ENCODE measurements at regions not wholly inside any gene's neighbourhood (a gene's known extent, or its start where the extent isn't known, plus 50 kb on each side); places are given as distances from the start of the nearest gene placed in this dataset.
"Not testable (repeated sequence)": the region's sequence is repeated elsewhere in the genome, so short reads cannot be mapped to it uniquely, and the experiment has no call there.

DNA sequence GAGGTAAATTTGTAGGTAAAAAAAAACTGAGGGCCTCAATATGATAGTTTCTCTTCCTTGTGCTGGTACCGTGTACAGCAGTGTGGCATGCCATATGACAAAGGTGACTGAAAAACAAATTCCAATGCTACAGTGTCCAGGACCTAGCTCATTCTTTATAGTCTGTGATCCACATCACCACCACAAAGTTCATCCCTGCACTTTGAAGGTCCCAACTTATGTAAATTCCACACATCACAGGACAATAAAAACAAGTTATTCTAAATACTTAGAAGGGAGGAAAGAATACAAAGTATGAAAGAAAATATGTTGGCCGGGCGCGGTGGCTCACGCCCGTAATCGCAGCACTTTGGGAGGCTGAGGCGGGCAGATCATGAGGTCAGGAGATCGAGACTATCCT lies 314.6 kb upstream of the SGCG start:
- Mint-ChIP-seq H3K36me3 (ENCODE audit: low read depth) (no peaks in the 10 kb centered on the region), H3K27ac (no peak overlapping the region)

DNA sequence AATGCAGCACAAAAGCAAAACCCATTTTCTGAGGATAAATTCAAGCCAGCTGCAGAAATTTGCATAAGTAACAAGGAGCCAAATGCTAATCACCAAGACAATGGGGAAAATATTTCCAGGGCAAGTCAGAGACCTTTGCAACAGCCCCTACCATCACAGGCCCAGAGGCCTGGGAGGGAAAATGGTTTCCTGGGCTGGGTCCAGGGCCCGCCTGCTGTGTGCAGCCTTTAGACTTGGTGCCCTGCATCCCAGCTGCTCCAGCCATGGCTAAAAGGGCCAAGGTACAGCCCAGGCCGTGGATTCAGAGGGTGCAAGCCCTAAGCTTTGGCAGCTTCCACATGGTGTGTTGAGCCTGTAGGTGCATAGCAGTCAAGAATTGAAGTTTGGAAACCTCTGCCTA lies 309.5 kb upstream of the SGCG start:
- peaks cover 16% of the 10 kb centered on the region for H3K9me3 Mint-ChIP-seq
- no peaks in the 10 kb centered on the region for H3K4me1 Mint-ChIP-seq (ENCODE audit: low read depth)
- no peak overlapping the region for H3K4me3 Mint-ChIP-seq
- H3K27ac Mint-ChIP-seq: no peak overlapping the region
- H3K36me3 Mint-ChIP-seq (ENCODE audit: low read depth): no peaks in the 10 kb centered on the region
- no peaks in the 10 kb centered on the region for H3K27me3 Mint-ChIP-seq

More for the DNA sequence above, 314.6 kb upstream of the SGCG start:
- H3K9me3 Mint-ChIP-seq: peaks cover 5% of the 10 kb centered on the region
- no peak overlapping the region for H3K4me3 Mint-ChIP-seq
- H3K4me1 Mint-ChIP-seq (ENCODE audit: low read depth): no peaks in the 10 kb centered on the region
- no peaks in the 10 kb centered on the region for H3K27me3 Mint-ChIP-seq

DNA sequence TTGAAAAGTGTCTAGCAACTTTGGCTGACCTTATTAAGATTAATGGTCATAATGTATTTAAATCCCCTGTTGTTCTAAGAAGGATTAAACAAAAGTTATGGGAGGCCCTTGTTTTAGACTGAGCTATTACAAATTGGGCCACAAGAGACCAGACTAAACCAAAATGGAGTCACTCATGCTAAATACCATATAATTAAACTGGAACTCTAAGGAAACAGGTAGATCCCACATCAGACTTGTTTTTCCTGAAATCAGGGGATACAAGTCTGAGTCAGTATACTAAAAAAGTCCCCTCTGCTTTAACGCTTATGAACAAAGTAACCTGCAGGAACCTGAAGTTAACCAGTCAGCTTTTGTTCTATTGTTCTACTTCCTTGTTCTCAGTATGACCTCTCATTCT lies 305.9 kb upstream of the SGCG start:
- Mint-ChIP-seq H3K36me3 (ENCODE audit: low read depth) (no peaks in the 10 kb centered on the region), H3K27ac (no peak overlapping the region), H3K27me3 (no peaks in the 10 kb centered on the region), H3K9me3 (peaks cover 16% of the 10 kb centered on the region), H3K4me3 (no peak overlapping the region), H3K4me1 (ENCODE audit: low read depth) (no peaks in the 10 kb centered on the region)

DNA sequence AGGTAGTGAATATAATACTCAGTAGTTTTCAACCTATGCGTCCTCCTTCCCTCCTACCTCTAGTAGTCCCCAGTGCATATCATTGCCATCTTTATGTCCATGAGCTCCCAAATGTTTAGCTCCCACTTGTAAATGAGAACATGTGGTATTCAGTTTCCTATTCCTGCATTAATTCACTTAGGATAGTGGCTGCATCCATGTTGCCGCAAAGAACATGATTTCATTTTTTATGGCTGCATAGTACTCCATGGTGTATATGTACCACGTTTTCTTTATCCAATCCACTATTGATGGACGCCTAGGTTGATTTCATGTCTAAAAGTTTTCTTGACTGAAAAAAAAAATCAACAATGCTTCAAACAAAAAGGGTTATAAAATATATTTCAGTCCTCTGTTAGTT lies 303.4 kb upstream of the SGCG start:
- H3K4me3 Mint-ChIP-seq: no peak overlapping the region
- no peaks in the 10 kb centered on the region for H3K4me1 Mint-ChIP-seq (ENCODE audit: low read depth)
- no peaks in the 10 kb centered on the region for H3K36me3 Mint-ChIP-seq (ENCODE audit: low read depth)
- no peak overlapping the region for H3K27ac Mint-ChIP-seq
- H3K27me3 Mint-ChIP-seq: no peaks in the 10 kb centered on the region
- peaks cover 6% of the 10 kb centered on the region for H3K9me3 Mint-ChIP-seq

DNA sequence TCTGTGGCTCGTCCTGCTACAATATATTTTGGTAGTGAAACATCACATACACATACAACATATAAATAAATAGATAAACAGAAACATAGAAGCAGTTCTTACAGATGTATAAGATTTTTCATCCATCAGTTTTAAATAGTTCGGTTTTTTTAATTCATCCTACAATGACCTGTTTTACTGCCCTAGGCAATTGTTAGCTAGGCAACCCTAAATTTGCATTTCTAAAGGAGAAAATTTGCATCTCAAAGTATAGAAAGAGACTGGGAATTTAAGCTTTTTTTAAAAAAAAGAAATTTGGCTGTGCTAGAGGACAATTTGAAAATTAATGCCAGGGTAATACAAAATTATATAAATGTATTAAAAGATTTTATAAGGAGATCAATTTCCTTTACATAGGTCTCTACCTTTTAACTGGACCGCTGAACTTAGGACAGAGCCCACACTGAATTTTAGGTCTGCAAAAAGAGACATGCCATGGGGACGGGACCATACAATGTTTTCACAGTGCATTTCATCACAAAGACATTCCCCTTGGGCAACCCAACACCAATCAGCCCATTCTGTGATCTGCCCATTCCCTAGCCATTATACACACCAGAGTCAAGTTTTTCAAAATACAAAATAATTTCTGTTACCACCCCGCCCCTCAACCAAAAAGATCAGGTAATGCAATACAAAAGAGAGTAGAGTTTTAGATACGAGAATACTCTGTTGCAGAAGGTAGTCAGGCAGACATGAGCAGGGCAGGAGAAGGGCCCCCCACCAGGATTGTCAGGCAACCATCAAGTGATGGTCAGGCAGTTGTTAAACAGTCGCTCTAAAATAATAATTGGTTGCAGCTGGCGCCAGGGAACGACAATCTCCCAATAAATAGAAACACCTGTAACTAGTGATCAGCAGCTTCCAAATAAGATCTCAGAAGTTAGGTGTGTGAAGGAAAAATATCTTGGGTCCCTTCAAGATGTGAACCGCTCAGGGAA lies 299.7 kb upstream of the SGCG start:
- H3K36me3 Mint-ChIP-seq (ENCODE audit: low read depth): no peaks in the 10 kb centered on the region
- H3K4me3 Mint-ChIP-seq: no peak overlapping the region
- H3K27me3 Mint-ChIP-seq: no peaks in the 10 kb centered on the region
- H3K27ac Mint-ChIP-seq: no peak overlapping the region
- H3K9me3 Mint-ChIP-seq: no peaks in the 10 kb centered on the region
- no peaks in the 10 kb centered on the region for H3K4me1 Mint-ChIP-seq (ENCODE audit: low read depth)

DNA sequence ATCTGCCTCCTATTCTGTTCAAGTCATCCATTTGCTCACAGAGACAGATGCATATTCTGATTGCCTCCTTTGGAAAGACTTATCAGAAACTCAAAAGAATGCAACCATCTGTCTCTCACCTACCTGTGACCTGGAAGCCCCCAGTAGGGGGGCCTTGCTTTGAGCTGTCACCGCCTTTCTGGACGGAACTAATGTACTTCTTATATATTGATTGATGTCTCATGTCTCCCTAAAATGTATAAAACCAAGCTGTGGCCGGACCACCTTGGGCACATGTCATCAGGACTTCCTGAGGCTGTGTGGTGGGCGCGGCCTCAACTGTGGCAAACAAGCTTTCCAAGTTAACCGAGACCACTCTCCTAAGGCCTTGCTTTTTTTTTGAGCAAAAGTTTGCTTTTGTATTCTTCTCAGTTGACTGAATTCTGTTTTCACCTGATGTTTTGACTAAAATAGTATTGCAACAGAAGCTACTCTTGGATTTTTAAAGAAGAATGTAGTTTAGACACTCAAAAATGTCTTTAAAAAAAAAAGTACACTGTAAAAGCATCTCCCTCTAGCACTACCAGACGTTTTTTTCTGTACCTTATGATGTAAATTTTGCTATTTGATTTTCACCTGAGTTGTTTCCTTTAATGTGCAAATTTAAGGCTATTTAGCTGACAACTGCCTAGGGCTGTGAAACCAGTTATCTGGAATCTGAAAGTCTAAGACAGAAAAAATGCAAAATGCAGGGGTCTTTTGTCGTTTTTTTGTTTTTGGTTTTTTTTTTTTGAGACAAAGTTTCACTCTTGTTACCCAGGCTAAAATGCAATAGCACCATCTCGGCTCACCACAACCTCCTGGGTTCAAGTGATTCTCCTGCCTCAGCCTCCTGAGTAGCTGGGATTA lies 298.8 kb upstream of the SGCG start:
- H3K9me3 Mint-ChIP-seq; H3K4me3 Mint-ChIP-seq; H3K4me1 Mint-ChIP-seq (ENCODE audit: low read depth); H3K27ac Mint-ChIP-seq; H3K27me3 Mint-ChIP-seq; H3K36me3 Mint-ChIP-seq (ENCODE audit: low read depth): not testable (repeated sequence)

DNA sequence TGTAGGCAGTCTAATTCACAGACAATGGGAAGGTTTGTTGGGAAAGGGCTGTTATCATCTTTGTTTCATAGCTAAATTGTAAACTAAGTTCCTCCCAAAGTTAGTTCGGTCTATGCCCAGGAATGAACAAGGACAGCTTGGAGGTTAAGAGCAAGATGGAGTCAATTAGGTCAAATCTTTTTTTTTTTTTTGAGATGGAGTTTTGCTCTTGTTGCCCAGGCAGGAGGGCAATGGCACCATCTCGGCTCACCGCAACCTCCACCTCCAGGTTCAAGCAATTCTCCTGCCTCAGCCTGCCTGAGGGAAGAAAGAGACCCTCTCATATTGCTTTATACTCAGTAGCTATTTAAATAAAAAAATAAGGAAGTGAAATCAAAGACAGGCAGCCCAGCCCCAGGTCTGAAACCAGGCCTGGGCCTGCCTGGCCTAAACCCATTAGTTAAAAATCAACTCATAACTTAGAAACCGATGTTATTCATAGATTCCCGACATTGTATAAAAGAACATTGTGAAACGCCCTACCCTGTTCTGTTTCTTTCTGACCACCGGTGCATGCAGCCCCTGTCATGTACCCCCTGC lies 297.4 kb upstream of the SGCG start:
- Mint-ChIP-seq H3K4me1 (ENCODE audit: low read depth) (no peaks in the 10 kb centered on the region), H3K27me3 (no peaks in the 10 kb centered on the region), H3K4me3 (no peak overlapping the region), H3K36me3 (ENCODE audit: low read depth) (no peaks in the 10 kb centered on the region), H3K27ac (no peak overlapping the region), H3K9me3 (no peaks in the 10 kb centered on the region)

DNA sequence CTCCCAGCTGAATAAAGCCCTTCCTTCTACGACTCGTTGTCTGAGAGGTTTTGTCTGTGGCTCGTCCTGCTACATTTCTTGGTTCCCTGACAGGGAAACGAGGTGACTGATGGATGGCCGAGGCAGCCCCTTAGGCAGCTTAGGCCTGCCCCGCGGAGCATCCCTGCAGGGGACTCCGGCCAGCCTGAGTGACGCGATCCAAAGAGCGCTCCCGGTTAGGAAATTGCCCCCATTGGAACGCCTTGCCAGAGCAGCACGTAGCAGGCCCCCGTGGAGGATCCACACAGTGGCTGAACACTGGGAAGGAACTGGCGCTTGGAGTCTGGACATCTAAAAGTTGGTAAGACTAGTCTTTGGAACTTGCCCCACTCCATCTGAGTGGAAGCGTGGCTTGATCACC lies 296.8 kb upstream of the SGCG start:
- H3K36me3 Mint-ChIP-seq (ENCODE audit: low read depth): no peaks in the 10 kb centered on the region
- no peaks in the 10 kb centered on the region for H3K9me3 Mint-ChIP-seq
- H3K4me3 Mint-ChIP-seq: no peak overlapping the region
- H3K4me1 Mint-ChIP-seq (ENCODE audit: low read depth): no peaks in the 10 kb centered on the region
- H3K27me3 Mint-ChIP-seq: no peaks in the 10 kb centered on the region
- H3K27ac Mint-ChIP-seq: no peak overlapping the region

DNA sequence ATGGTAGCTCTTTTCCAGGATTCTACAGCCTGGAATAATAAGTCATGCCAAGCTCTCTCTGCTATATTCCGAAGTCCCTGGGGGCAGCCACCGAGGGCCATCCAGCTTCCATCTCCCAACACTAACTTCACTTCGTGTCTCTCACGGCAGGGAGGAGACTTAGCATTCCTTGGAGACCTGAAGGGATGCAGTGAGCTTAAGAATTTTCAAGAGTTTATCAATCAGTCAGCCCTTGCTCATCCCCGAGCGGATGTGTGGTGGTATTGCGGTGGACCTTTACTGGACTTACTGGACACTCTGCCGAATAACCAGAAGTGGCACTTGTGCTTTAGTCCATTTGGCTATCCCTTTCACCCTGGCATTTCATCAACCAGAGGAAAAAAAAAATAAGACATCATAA lies 294.7 kb upstream of the SGCG start:
- H3K27ac Mint-ChIP-seq; H3K4me1 Mint-ChIP-seq (ENCODE audit: low read depth); H3K9me3 Mint-ChIP-seq; H3K4me3 Mint-ChIP-seq; H3K27me3 Mint-ChIP-seq; H3K36me3 Mint-ChIP-seq (ENCODE audit: low read depth): not testable (repeated sequence)

DNA sequence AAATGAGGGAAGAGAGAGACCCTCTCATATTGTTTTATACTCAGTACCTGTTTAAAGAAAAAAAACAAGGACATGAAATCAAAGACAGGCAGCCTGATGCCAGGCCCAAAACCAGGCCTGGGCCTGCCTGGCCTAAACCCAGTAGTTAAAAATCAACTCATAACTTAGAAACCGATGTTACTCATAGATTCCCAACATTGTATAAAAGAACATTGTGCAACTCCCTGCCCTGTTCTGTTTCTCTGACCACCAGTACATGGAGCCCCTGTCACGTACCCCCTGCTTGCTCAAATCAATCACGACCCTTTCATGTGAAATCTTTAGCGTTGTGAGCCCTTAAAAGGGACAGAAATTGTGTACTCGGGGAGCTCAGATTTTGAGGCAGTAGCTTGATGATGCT lies 291.4 kb upstream of the SGCG start:
- not testable (repeated sequence) for H3K27ac Mint-ChIP-seq

DNA sequence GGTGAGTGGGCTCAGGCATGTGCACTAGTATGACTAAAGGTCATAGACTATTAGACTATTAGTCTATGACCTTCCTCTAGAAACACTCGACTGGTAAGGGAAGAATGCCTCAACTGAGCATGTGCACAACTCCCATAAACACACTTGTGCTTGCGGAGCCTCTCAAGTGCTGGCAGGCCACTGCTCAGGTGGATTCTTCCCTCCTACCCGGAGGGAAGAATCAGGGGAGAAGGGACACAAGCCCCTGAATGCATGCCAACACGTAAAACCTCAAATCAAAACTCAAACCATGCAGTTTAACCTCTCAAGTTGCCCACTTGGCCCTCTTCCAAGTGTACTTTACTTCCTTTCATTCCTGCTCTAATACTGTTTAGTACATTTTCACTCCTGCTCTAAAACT lies 287.6 kb upstream of the SGCG start:
- no peaks in the 10 kb centered on the region for H3K4me1 Mint-ChIP-seq (ENCODE audit: low read depth)
- H3K4me3 Mint-ChIP-seq: no peak overlapping the region
- H3K27ac Mint-ChIP-seq: no peak overlapping the region
- no peaks in the 10 kb centered on the region for H3K9me3 Mint-ChIP-seq
- H3K27me3 Mint-ChIP-seq: no peaks in the 10 kb centered on the region
- no peaks in the 10 kb centered on the region for H3K36me3 Mint-ChIP-seq (ENCODE audit: low read depth)

More for the DNA sequence above, 291.4 kb upstream of the SGCG start:
- H3K9me3 Mint-ChIP-seq; H3K36me3 Mint-ChIP-seq (ENCODE audit: low read depth); H3K4me3 Mint-ChIP-seq; H3K4me1 Mint-ChIP-seq (ENCODE audit: low read depth); H3K27me3 Mint-ChIP-seq: not testable (repeated sequence)

DNA sequence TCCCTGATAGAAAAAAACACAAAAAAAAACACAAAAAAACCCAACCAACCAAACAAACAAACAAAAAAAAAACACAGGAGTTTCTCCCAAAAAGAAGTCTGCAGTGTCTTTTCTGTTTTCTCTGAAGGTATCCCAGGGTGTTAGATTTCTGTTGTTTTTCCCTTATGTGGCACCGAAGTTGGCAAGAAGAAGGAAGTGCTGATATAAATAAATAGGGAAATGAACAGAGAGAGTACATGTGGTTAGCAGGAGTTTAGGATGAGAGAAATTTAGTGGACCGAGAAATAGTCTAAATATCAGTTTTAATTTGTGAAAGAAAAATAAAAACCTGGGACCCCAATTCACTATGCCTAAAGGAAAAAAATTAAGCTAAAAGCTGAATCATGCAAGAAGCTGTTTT lies 287.0 kb upstream of the SGCG start:
- no peaks in the 10 kb centered on the region for H3K36me3 Mint-ChIP-seq (ENCODE audit: low read depth)
- H3K27ac Mint-ChIP-seq: no peak overlapping the region
- H3K4me1 Mint-ChIP-seq (ENCODE audit: low read depth): no peaks in the 10 kb centered on the region
- H3K9me3 Mint-ChIP-seq: no peaks in the 10 kb centered on the region
- H3K4me3 Mint-ChIP-seq: no peak overlapping the region
- no peaks in the 10 kb centered on the region for H3K27me3 Mint-ChIP-seq

DNA sequence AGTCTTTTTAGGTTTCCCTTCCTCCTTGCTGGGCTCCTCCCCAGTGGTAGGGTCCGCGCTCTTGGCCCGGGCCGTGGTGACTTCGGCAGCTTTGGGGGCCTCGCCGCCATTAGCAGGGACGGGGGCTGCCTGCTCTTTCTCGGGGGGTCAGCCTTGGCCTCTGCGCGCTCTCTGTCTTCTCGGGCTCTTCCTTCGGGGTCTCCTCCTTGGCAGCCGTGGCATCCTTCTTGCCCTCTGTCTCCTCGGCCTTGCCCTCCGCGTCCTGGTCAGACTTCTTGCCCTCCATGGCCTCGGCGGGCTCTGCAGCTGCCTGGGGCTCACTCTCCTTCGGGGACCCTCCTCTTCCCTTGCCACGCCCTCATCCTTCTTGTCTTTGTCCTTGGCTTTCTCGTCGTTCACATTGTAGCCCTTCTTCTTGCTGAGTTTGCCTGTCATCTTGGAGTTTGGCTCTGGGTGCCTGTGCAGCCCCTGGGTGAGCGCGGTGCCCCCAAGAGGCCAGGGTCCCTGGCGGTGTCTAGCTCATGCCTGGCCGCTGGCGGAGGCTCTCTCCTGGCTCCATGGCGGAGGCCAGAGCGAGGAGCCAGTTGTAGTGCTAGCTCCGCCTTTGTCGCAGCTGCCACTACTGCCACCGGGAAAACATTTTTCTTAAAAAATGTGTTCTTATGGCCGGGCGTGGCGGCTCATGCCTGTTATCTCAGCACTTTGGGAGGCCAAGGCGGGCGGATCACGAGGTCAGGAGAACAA lies 283.0 kb upstream of the SGCG start:
- Mint-ChIP-seq H3K4me1 (ENCODE audit: low read depth) (no peaks in the 10 kb centered on the region), H3K9me3 (no peaks in the 10 kb centered on the region), H3K4me3 (no peak overlapping the region), H3K27me3 (no peaks in the 10 kb centered on the region), H3K36me3 (ENCODE audit: low read depth) (no peaks in the 10 kb centered on the region), H3K27ac (no peak overlapping the region)

DNA sequence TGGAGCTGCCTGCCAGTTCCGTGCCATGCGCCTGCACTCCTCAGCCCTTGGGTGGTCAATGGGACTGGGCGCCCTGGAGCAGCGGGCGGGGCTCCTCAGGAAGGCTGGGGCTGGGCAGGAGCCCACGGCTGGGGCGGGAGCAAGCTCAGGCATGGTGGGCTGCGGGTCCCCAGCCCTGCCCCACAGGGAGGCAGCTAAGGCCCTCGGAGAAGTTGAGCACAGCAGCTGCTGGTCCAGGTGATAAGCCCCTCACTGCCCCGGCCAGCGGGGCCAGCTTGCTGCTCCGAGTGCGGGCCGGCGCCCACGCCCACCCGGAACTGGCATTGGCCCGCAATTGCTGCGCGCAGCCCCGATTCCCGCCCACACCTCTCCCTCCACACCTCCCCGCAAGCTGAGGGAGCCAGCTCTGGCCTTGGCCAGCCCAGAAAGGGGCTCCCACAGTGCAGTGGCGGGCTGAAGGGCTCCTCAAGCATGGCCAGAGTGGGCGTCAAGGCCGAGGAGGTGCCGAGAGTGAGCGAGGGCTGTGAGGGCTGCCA lies 280.3 kb upstream of the SGCG start:
- not testable (repeated sequence) for H3K4me1 Mint-ChIP-seq (ENCODE audit: low read depth); H3K4me3 Mint-ChIP-seq; H3K27me3 Mint-ChIP-seq; H3K27ac Mint-ChIP-seq; H3K9me3 Mint-ChIP-seq; H3K36me3 Mint-ChIP-seq (ENCODE audit: low read depth)
